AG04450 (cell line): ENCODE measurements at regions not wholly inside any gene's neighbourhood (a gene's known extent, or its start where the extent isn't known, plus 50 kb on each side); places are given as distances from the start of the nearest gene placed in this dataset.
A peak's percentile ranks its signal among the peaks of the same experiment; 100 is the strongest.

Source experiments
- CTCF ChIA-PET: fragments of 300-600, 350-600 bp; formaldehyde crosslinking; extraction: SDS; loops from one replicate; lab custom pipeline; 2022; ENCODE audit warnings: antibody characterized with exemption, inconsistent platforms; lab: Charles Lee
- POLR2A ChIA-PET: fragments of 350-600 bp; formaldehyde crosslinking; extraction: SDS; loops from one replicate; lab custom pipeline; 2021; ENCODE audit warnings: antibody characterized with exemption, inconsistent platforms; lab: Yijun Ruan, JAX
- DNase-seq: peaks from one replicate; pipeline ENCODE4 v3.0.0-alpha.2; 2011; ENCODE audit warnings: low read depth, low spot score
- H3K27ac ChIP-seq: one replicate; pipeline ENCODE4 v1.5.1; 2012; ENCODE audit warnings: low read depth, low read length, control low read depth
- H3K27me3 ChIP-seq: one replicate; pipeline ENCODE4 v1.6.0; 2012; ENCODE audit warnings: low read length; ENCODE audit not compliant: control insufficient read depth, insufficient read depth
- H3K4me3 ChIP-seq: 2 replicates; pipeline ENCODE4 v1.5.1; 2011; ENCODE audit warnings: mild to moderate bottlenecking, low read depth, low read length, control low read depth
- H3K9me3 ChIP-seq: 2 replicates; pipeline ENCODE4 v1.5.1; 2012; ENCODE audit warnings: low read length; ENCODE audit not compliant: control insufficient read depth, insufficient read depth
- TF ChIP-seq, protein P1 (sequence below): IDR thresholded peaks from 2 replicates; pipeline ENCODE4 v1.5.1; 2011; ENCODE audit warnings: low read depth, low read length, control low read depth, inconsistent platforms

DNA sequence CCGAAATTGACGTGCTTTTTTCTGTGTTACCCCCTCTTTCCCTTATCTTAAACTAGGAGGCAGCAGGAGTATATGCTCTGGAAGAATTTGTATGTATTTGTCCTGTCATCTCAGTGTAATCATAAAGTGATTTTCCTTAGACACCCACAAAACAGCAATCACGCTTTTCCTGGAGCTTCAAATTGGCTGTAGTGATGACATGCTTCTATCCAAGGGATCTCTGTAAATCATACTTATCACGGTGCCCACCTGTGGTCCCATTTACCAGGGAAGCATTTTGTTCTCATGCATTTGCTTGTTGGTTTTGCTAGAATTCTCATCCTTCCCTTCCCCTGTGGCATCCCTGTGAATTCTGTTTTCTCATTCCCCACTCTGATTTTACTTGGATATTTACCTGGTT is 220.8 kb upstream of the THUMPD2 start:
- no peak for DNase-seq
- Histone ChIP-seq H3K9me3 (no peaks in the 10 kb centered on the region), H3K27ac (no peak overlapping the region), H3K4me3 (no peak overlapping the region), H3K27me3 (no peaks in the 10 kb centered on the region)
- CTCF ChIA-PET = no interaction called here
- POLR2A ChIA-PET = no interaction called here
- TF ChIP-seq, protein P1, sequence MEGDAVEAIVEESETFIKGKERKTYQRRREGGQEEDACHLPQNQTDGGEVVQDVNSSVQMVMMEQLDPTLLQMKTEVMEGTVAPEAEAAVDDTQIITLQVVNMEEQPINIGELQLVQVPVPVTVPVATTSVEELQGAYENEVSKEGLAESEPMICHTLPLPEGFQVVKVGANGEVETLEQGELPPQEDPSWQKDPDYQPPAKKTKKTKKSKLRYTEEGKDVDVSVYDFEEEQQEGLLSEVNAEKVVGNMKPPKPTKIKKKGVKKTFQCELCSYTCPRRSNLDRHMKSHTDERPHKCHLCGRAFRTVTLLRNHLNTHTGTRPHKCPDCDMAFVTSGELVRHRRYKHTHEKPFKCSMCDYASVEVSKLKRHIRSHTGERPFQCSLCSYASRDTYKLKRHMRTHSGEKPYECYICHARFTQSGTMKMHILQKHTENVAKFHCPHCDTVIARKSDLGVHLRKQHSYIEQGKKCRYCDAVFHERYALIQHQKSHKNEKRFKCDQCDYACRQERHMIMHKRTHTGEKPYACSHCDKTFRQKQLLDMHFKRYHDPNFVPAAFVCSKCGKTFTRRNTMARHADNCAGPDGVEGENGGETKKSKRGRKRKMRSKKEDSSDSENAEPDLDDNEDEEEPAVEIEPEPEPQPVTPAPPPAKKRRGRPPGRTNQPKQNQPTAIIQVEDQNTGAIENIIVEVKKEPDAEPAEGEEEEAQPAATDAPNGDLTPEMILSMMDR = no peak

DNA sequence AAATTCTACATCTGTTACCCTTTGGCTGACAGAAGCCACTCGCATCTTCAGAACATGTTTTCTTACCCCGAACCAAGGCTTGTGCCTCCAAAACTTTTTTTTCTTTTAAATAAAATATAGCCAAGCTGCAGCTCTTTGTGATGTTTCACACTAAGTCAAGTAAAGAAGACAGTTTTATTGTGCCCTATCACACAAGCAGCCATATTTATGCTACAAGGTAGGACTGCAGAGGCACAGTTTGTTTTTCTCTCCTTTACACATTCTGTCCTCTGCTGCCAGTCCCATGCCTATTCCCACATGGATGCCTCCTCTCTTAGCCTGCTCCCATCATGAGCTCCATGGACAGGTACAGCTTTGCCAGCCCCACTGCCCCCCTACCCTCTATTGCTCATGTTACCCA is 219.6 kb upstream of the THUMPD2 start:
- H3K4me3 ChIP-seq = no peak overlapping the region
- TF ChIP-seq, protein P1 = no peak
- no peak for DNase-seq
- H3K27ac ChIP-seq = no peak overlapping the region
- ChIA-PET CTCF (no interaction called here), POLR2A (no interaction called here)
- no peaks in the 10 kb centered on the region for H3K9me3 ChIP-seq
- no peaks in the 10 kb centered on the region for H3K27me3 ChIP-seq

DNA sequence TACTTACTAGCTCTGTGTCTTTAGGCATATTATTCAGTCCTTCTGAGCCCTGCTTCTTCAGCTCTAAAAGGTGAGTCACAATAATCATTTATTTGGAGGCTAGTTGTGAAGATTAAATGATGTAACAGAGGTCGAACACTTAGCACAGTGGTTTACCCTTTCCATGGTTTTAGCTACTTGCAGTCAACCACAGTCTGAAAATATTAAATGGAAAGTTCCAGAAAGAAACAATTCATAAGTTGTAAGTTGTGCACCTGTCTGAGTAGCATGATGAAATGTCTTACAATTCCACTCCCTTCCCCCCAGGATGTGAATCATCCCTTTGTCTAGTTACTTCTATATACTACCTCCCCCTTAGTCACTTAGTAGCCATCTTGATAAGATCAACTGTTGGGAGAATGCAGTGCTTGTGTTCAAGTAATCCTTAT is 217.6 kb upstream of the THUMPD2 start:
- DNase-seq = peak; percentile 70
- CTCF ChIA-PET = no interaction called here
- TF ChIP-seq, protein P1 = no peak
- Histone ChIP-seq H3K4me3 (no peak overlapping the region), H3K9me3 (no peaks in the 10 kb centered on the region), H3K27ac (no peak overlapping the region), H3K27me3 (no peaks in the 10 kb centered on the region)
- POLR2A ChIA-PET = interaction anchor here (1.0 to 1.1 kb wide), 2 partner anchors 20 to 109 kb away, joined by 3 read pairs; no protein-coding TSS in a partner anchor

DNA sequence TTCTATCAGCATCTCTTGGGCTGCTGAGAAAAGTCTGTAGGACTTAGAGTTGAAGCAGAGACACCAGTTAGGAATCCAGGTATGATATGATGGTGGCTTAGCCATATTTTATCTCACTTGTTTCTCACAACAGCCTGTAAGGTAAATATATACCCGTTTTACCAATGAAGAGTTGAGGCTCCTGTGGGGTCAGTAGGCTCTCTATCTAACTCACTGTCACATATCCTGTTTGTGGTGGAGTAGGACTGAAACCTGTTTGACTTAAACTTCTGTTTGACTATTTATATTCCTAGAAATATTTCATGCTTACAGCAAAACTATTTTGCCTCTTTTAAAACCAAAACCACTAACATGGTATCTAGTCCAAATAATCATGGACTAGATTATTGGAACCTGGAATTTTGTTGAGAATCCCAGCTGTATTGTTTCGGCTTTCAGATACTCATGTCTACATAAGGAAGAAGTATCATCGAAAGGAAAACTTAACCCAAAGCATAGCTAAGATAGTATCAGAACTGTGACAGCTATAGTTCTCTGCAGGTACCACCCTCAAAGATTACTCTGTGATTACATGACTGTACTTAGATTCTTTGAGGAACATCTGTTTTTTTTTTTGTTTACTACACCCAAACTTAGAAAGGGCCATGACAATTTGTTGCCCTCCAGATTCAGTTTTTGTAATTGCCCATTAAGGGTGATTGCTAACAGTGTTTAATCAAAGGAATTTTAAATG is 216.1 kb upstream of the THUMPD2 start:
- H3K4me3 ChIP-seq = no peak overlapping the region
- ChIA-PET POLR2A (no interaction called here), CTCF (no interaction called here)
- H3K27me3 ChIP-seq = no peaks in the 10 kb centered on the region
- TF ChIP-seq, protein P1 = no peak
- no peaks in the 10 kb centered on the region for H3K9me3 ChIP-seq
- H3K27ac ChIP-seq = no peak overlapping the region
- no peak for DNase-seq

DNA sequence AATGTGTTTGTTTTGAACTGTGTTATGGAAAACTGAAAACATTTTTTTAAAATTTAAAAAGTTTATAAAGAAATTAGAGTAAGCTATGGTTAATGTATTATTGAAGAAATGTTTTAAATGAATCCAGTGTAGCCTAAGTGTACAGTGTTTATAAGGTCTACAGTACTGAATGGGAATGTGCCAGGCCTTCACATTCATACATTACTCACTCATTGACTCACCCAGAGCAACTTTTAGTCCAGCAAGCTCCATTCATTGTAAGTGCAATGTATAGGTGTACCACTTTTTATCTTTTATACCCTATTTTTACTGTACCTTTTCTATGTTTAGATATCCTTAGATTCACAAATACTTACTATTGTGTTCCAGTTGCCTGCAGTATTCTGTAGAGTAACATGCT is 215.1 kb upstream of the THUMPD2 start:
- peak; percentile 59 for DNase-seq
- Histone ChIP-seq H3K4me3 (no peak overlapping the region), H3K27me3 (no peaks in the 10 kb centered on the region), H3K9me3 (no peaks in the 10 kb centered on the region), H3K27ac (no peak overlapping the region)
- POLR2A ChIA-PET = no interaction called here
- TF ChIP-seq, protein P1 = no peak
- CTCF ChIA-PET = interaction anchor here (0.6 to 1.0 kb wide), 2 partner anchors 45 to 1406 kb away, joined by 3 read pairs; no protein-coding TSS in a partner anchor
